ENCODE measurements at regions not wholly inside any gene's neighbourhood (a gene's known extent, or its start where the extent isn't known, plus 50 kb on each side); places are given as distances from the start of the nearest gene placed in this dataset.

GRCh38 chr11:81634483-81634882 lies 1099.2 kb downstream of the FAM181B start:
- H3K9me3 ChIP-seq (ENCODE audit: low read length): no peaks in the 10 kb centered on the region
- H3K4me1 ChIP-seq (ENCODE audit: insufficient read depth, low read length): no peaks in the 10 kb centered on the region
- intact Hi-C loops (cut with micrococcal nuclease; ENCODE audit: unreplicated experiment): no loop called here
- H3K4me3 ChIP-seq (replicated peaks in 1 of 3; ENCODE audit: insufficient read depth in 1 of 3, low read depth in 2 of 3, low read length in 3 of 3): no peak overlapping the region
- TF ChIP-seq, protein P1, sequence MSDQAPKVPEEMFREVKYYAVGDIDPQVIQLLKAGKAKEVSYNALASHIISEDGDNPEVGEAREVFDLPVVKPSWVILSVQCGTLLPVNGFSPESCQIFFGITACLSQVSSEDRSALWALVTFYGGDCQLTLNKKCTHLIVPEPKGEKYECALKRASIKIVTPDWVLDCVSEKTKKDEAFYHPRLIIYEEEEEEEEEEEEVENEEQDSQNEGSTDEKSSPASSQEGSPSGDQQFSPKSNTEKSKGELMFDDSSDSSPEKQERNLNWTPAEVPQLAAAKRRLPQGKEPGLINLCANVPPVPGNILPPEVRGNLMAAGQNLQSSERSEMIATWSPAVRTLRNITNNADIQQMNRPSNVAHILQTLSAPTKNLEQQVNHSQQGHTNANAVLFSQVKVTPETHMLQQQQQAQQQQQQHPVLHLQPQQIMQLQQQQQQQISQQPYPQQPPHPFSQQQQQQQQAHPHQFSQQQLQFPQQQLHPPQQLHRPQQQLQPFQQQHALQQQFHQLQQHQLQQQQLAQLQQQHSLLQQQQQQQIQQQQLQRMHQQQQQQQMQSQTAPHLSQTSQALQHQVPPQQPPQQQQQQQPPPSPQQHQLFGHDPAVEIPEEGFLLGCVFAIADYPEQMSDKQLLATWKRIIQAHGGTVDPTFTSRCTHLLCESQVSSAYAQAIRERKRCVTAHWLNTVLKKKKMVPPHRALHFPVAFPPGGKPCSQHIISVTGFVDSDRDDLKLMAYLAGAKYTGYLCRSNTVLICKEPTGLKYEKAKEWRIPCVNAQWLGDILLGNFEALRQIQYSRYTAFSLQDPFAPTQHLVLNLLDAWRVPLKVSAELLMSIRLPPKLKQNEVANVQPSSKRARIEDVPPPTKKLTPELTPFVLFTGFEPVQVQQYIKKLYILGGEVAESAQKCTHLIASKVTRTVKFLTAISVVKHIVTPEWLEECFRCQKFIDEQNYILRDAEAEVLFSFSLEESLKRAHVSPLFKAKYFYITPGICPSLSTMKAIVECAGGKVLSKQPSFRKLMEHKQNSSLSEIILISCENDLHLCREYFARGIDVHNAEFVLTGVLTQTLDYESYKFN (CRISPR knock-in tag; conservative IDR thresholded peaks at IDR 0.05): no peak
- peak; percentile 40; the same call in 1 of the 2 replicates for TF ChIP-seq CEBPB (IDR thresholded peaks at IDR 0.05; ENCODE audit: borderline replicate concordance, low read depth, low read length)
- ATAC-seq (no peak), DNase-seq (ENCODE audit: low spot score) (no peak), FAIRE-seq (no peak)
- BruUV-seq (replicated peaks): no TSS peak
- no peaks in the 10 kb centered on the region for H3K79me2 ChIP-seq (ENCODE audit: insufficient read depth, low read length)
- H3K27me3 ChIP-seq (ENCODE audit: control insufficient read depth in 1 of 2, insufficient read depth in 2 of 2, low read length in 2 of 2): no peaks in the 10 kb centered on the region; a peak in 1 of 5 replicates
- ChIA-PET CTCF (ENCODE audit: low intra/inter-chr PET ratio, low total read pairs) (no interaction called here), POLR2A (no interaction called here)
- no peaks in the 10 kb centered on the region for H3K36me3 ChIP-seq (replicated peaks in 1 of 2; ENCODE audit: control insufficient read depth in 1 of 2, insufficient read depth in 2 of 2, low read length in 2 of 2)
- no peak overlapping the region for H3K4me2 ChIP-seq (ENCODE audit: low read depth, low read length)
- H4K20me1 ChIP-seq (ENCODE audit: insufficient read depth, low read length): no peaks in the 10 kb centered on the region
- WGBS (ENCODE audit: low lambda C conversion rate): 16% methylated on average over 7 of the region's 7 CpGs
- H2AFZ ChIP-seq (ENCODE audit: low read length): no peak overlapping the region
- in situ Hi-C loops (cut with HindIII; ENCODE audit: extremely low pct_ligation_motif_present, low pct_unique_long_range_greater_than_20kb): loop anchor here (25.0 kb wide), 1 partner anchor 1053 kb away; no protein-coding TSS in a partner anchor
- no peak overlapping the region for H3K27ac ChIP-seq (ENCODE audit: extremely low read length, insufficient read depth, low read length)
- H3K9ac ChIP-seq (ENCODE audit: insufficient read depth, low read depth, low read length): no peak overlapping the region

DNA sequence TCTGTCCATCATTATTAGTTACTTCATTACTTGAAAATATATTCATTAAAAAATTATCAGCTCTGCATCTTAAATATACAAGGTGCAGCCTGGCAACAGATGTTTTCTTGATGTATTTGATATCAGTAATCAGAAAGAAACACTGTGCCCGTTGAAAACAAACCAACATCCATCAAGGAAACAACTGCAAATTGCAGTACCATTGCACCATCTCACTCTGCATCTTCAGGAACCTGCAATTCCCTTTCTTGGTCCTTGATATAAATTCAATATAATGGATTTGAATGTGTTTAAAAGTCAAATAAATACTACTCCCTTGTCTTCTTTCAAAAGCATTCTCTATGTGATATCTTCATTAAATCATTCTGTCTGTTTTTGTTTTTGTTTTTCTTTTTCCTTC lies 1131.2 kb downstream of the FAM181B start:
- H2AFZ ChIP-seq (ENCODE audit: low read length): no peak overlapping the region
- H3K9me3 ChIP-seq (ENCODE audit: low read length): no peaks in the 10 kb centered on the region
- H3K36me3 ChIP-seq (replicated peaks in 1 of 2; ENCODE audit: control insufficient read depth in 1 of 2, insufficient read depth in 2 of 2, low read length in 2 of 2): no peaks in the 10 kb centered on the region
- BruUV-seq (replicated peaks): no TSS peak
- H3K27me3 ChIP-seq (ENCODE audit: control insufficient read depth in 1 of 2, insufficient read depth in 2 of 2, low read length in 2 of 2): no peaks in the 10 kb centered on the region
- CTCF ChIA-PET (ENCODE audit: low intra/inter-chr PET ratio, low total read pairs): no interaction called here
- H3K9ac ChIP-seq (ENCODE audit: insufficient read depth, low read depth, low read length): no peak overlapping the region
- TF ChIP-seq ZNF710 (CRISPR knock-in tag; IDR thresholded peaks at IDR 0.05; ENCODE audit: borderline replicate concordance) (no peak), CEBPB (IDR thresholded peaks at IDR 0.05; ENCODE audit: borderline replicate concordance, low read depth, low read length) (0 out of 2 replicates have a peak, but pooled peaks have one; percentile 1), ZNF670 (CRISPR knock-in tag; IDR thresholded peaks at IDR 0.05; ENCODE audit: borderline replicate concordance) (no peak), MZF1 (CRISPR knock-in tag; IDR thresholded peaks at IDR 0.05; ENCODE audit: borderline replicate concordance) (no peak)
- TF ChIP-seq, protein P2, sequence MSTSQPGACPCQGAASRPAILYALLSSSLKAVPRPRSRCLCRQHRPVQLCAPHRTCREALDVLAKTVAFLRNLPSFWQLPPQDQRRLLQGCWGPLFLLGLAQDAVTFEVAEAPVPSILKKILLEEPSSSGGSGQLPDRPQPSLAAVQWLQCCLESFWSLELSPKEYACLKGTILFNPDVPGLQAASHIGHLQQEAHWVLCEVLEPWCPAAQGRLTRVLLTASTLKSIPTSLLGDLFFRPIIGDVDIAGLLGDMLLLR (CRISPR knock-in tag; IDR thresholded peaks at IDR 0.05): no peak
- H3K27ac ChIP-seq (ENCODE audit: extremely low read length, insufficient read depth, low read length): no peak overlapping the region
- no peak overlapping the region for H3K4me2 ChIP-seq (ENCODE audit: low read depth, low read length)
- FAIRE-seq (no peak), DNase-seq (ENCODE audit: low spot score) (no peak), ATAC-seq (no peak)
- no peaks in the 10 kb centered on the region for H3K79me2 ChIP-seq (ENCODE audit: insufficient read depth, low read length)
- intact Hi-C loops (cut with micrococcal nuclease; ENCODE audit: unreplicated experiment) (no loop called here), in situ Hi-C loops (cut with HindIII; ENCODE audit: extremely low pct_ligation_motif_present, low pct_unique_long_range_greater_than_20kb) (no loop called here)
- no peaks in the 10 kb centered on the region for H3K4me1 ChIP-seq (ENCODE audit: insufficient read depth, low read length)
- 3% methylated on average over 1 of the region's 1 CpG for WGBS (ENCODE audit: low lambda C conversion rate)
- no peaks in the 10 kb centered on the region for H4K20me1 ChIP-seq (ENCODE audit: insufficient read depth, low read length)
- no peak overlapping the region for H3K4me3 ChIP-seq (replicated peaks in 1 of 3; ENCODE audit: insufficient read depth in 1 of 3, low read depth in 2 of 3, low read length in 3 of 3)
- POLR2A ChIA-PET: no interaction called here
